ENCODE measurements at regions not wholly inside any gene's neighbourhood (a gene's known extent, or its start where the extent isn't known, plus 50 kb on each side); places are given as distances from the start of the nearest gene placed in this dataset.

- no peak for DNase-seq
- intact Hi-C loops (cut with DNase I; ENCODE audit: low total_unique reads): no loop called here
- Histone ChIP-seq H3K4me3 (no peak overlapping the region), H3K27me3 (no peaks in the 10 kb centered on the region), H3K4me1 (no peaks in the 10 kb centered on the region), H3K36me3 (ENCODE audit: low read depth, missing control alignments) (no peaks in the 10 kb centered on the region), H3K9me3 (no peaks in the 10 kb centered on the region), H3K27ac (no peak overlapping the region)
- WGBS, 2 donors: 83 to 88% methylated on average over 2 of the region's 2 CpGs
- TF ChIP-seq POLR2A (IDR thresholded peaks at IDR 0.05): no peak
- TF ChIP-seq CTCF (IDR thresholded peaks at IDR 0.05): no peak
Observed at GRCh38 chr3:35042210-35042991, 596.9 kb upstream of the ARPP21 start.

- Histone ChIP-seq H3K4me1 (no peaks in the 10 kb centered on the region), H3K36me3 (ENCODE audit: low read depth, missing control alignments) (no peaks in the 10 kb centered on the region), H3K27ac (no peak overlapping the region), H3K27me3 (no peaks in the 10 kb centered on the region), H3K9me3 (no peaks in the 10 kb centered on the region), H3K4me3 (no peak overlapping the region)
- no peak for TF ChIP-seq CTCF (IDR thresholded peaks at IDR 0.05)
- no peak for TF ChIP-seq POLR2A (IDR thresholded peaks at IDR 0.05)
- WGBS, 2 donors: 87 to 94% methylated on average over 2 of the region's 2 CpGs
- intact Hi-C loops (cut with DNase I; ENCODE audit: low total_unique reads): no loop called here
- no peak for DNase-seq
Observed at GRCh38 chr3:35043040-35043439, 596.3 kb upstream of the ARPP21 start.

- H3K4me1 ChIP-seq: no peaks in the 10 kb centered on the region
- 87% methylated on average over 1 of the region's 1 CpG; no CpG with 5 or more reads in 1 of the 2 donors for WGBS, 2 donors
- H3K27me3 ChIP-seq: no peaks in the 10 kb centered on the region
- intact Hi-C loops (cut with DNase I; ENCODE audit: low total_unique reads): no loop called here
- H3K9me3 ChIP-seq: no peaks in the 10 kb centered on the region
- DNase-seq: no peak
- no peak overlapping the region for H3K4me3 ChIP-seq
- H3K36me3 ChIP-seq (ENCODE audit: low read depth, missing control alignments): no peaks in the 10 kb centered on the region
- H3K27ac ChIP-seq: no peak overlapping the region
- TF ChIP-seq CTCF (IDR thresholded peaks at IDR 0.05) (no peak), POLR2A (IDR thresholded peaks at IDR 0.05) (no peak)
Observed at GRCh38 chr3:35044190-35044589, 595.1 kb upstream of the ARPP21 start.

GRCh38 chr3:35045118-35045517, 594.2 kb upstream of the ARPP21 start:
- Histone ChIP-seq H3K36me3 (ENCODE audit: low read depth, missing control alignments) (no peaks in the 10 kb centered on the region), H3K27ac (no peak overlapping the region), H3K4me3 (no peak overlapping the region), H3K27me3 (no peaks in the 10 kb centered on the region), H3K4me1 (no peaks in the 10 kb centered on the region), H3K9me3 (no peaks in the 10 kb centered on the region)
- DNase-seq: no peak
- TF ChIP-seq POLR2A (IDR thresholded peaks at IDR 0.05) (no peak), CTCF (IDR thresholded peaks at IDR 0.05) (no peak)
- 91 to 97% methylated on average over 2 of the region's 2 CpGs for WGBS, 2 donors
- intact Hi-C loops (cut with DNase I; ENCODE audit: low total_unique reads): no loop called here

- H3K4me3 ChIP-seq: no peak overlapping the region
- H3K9me3 ChIP-seq: no peaks in the 10 kb centered on the region
- WGBS, 2 donors: 82 to 83% methylated on average over 5 of the region's 5 CpGs
- intact Hi-C loops (cut with DNase I; ENCODE audit: low total_unique reads): no loop called here
- H3K27ac ChIP-seq: no peak overlapping the region
- H3K4me1 ChIP-seq: no peaks in the 10 kb centered on the region
- DNase-seq: no peak
- no peaks in the 10 kb centered on the region for H3K36me3 ChIP-seq (ENCODE audit: low read depth, missing control alignments)
- H3K27me3 ChIP-seq: no peaks in the 10 kb centered on the region
- TF ChIP-seq CTCF (IDR thresholded peaks at IDR 0.05) (no peak), POLR2A (IDR thresholded peaks at IDR 0.05) (no peak)
Observed at GRCh38 chr3:35064761-35065160, 574.6 kb upstream of the ARPP21 start.
